Epithelial cell of esophagus (primary cell): ENCODE measurements at regions not wholly inside any gene's neighbourhood (a gene's known extent, or its start where the extent isn't known, plus 50 kb on each side); places are given as distances from the start of the nearest gene placed in this dataset.

ENCODE experiments used
- DNase-seq: peaks from one replicate; pipeline ENCODE4 v3.0.0; 2010; ENCODE audit warnings: low read depth
- H3K4me3 ChIP-seq: 2 replicates; pipeline ENCODE4 v1.5.1; 2011; ENCODE audit warnings: mild to moderate bottlenecking, low read length, control low read depth
- CTCF ChIP-seq: IDR thresholded peaks from 2 replicates; pipeline ENCODE4 v1.5.1; 2011; ENCODE audit warnings: low read depth, mild to moderate bottlenecking, low read length, control low read depth, inconsistent platforms; ENCODE audit not compliant: insufficient read depth; ENCODE audit errors: missing control alignments

- TF ChIP-seq CTCF, result no peak
- DNase-seq, result no peak
- H3K4me3 ChIP-seq, result no peak overlapping the region
These were observed 998.1 kb downstream of the SI start for GRCh38 chr3:164080208-164080607.

GRCh38 chr3:164064298-164064697, 1014.0 kb downstream of the SI start:
- H3K4me3 ChIP-seq, result no peak overlapping the region
- no peak for DNase-seq
- no peak for TF ChIP-seq CTCF

- no peak for DNase-seq
- TF ChIP-seq CTCF, result no peak
- no peak overlapping the region for H3K4me3 ChIP-seq
These were observed 1017.4 kb downstream of the SI start for GRCh38 chr3:164060923-164061322.

- H3K4me3 ChIP-seq, result no peak overlapping the region
- no peak for TF ChIP-seq CTCF
- DNase-seq, result no peak
These were observed 1028.4 kb downstream of the SI start for GRCh38 chr3:164049847-164050246.

- DNase-seq, result no peak
- no peak overlapping the region for H3K4me3 ChIP-seq
- no peak for TF ChIP-seq CTCF
These were observed 1029.8 kb downstream of the SI start for GRCh38 chr3:164048451-164048850.

- no peak for DNase-seq
- no peak overlapping the region for H3K4me3 ChIP-seq
- TF ChIP-seq CTCF, result no peak
These were observed 1037.3 kb downstream of the SI start for GRCh38 chr3:164040991-164041390.

GRCh38 chr3:164030194-164030593, 1048.1 kb downstream of the SI start:
- H3K4me3 ChIP-seq, result no peak overlapping the region
- no peak for TF ChIP-seq CTCF
- DNase-seq, result peak; percentile 17
